DND-41 (cell line): ENCODE measurements at regions not wholly inside any gene's neighbourhood (a gene's known extent, or its start where the extent isn't known, plus 50 kb on each side); places are given as distances from the start of the nearest gene placed in this dataset.

Experiments
- ATAC-seq: fragments of 200-7000 bp; cut with Tn5 transposase; 3 replicates; pipeline ENCODE4 v1.9.1; 2021; ENCODE audit warnings: low read depth; ENCODE audit not compliant: insufficient read depth
- DNase-seq: peaks from one replicate; pipeline ENCODE4 v3.0.0-alpha.2; 2020
- H2AFZ ChIP-seq: 2 replicates; pipeline ENCODE4 v1.6.0; 2012; ENCODE audit warnings: low read depth, low read length
- H3K27ac ChIP-seq: 2 replicates; pipeline ENCODE4 v1.5.1; 2012; ENCODE audit warnings: low read length, inconsistent platforms
- H3K27me3 ChIP-seq: fragments of 200-600 bp; sonication (generic); 2 replicates; pipeline ENCODE4 v1.6.0; 2012; ENCODE audit warnings: low read length, mild to moderate bottlenecking, inconsistent platforms; ENCODE audit not compliant: insufficient read depth, poor library complexity
- H3K36me3 ChIP-seq: 2 replicates; pipeline ENCODE4 v1.5.1; 2012; ENCODE audit warnings: low read length, inconsistent platforms; ENCODE audit not compliant: insufficient read depth
- H3K4me1 ChIP-seq: 2 replicates; pipeline ENCODE4 v1.5.1; 2012; ENCODE audit warnings: mild to moderate bottlenecking, low read length; ENCODE audit not compliant: insufficient read depth
- H3K4me2 ChIP-seq: 2 replicates; pipeline ENCODE4 v1.6.0; 2012; ENCODE audit warnings: mild to moderate bottlenecking, moderate library complexity, low read length, inconsistent platforms; ENCODE audit not compliant: insufficient read depth
- H3K4me3 ChIP-seq, 2 experiments: fragments of 200-600 bp in 1 of 2; shearing (Covaris generic) in 1 of 2; 2 replicates each; pipeline ENCODE4 v1.5.1; 2012 to 2016; ENCODE audit warnings: inconsistent platforms in 2 of 2, low read length in 2 of 2, mild to moderate bottlenecking in 2 of 2, low read depth in 1 of 2, moderate library complexity in 1 of 2
- H3K79me2 ChIP-seq: 2 replicates; pipeline ENCODE4 v1.6.0; 2012; ENCODE audit warnings: low read length, inconsistent platforms; ENCODE audit not compliant: insufficient read depth
- H3K9ac ChIP-seq: 2 replicates; pipeline ENCODE4 v1.6.0; 2012; ENCODE audit warnings: low read depth, mild to moderate bottlenecking, inconsistent platforms, low read length, moderate library complexity
- H3K9me3 ChIP-seq: 2 replicates; pipeline ENCODE4 v1.5.1; 2012; ENCODE audit warnings: low read length, moderate library complexity, mild to moderate bottlenecking, inconsistent platforms; ENCODE audit not compliant: insufficient read depth, severe bottlenecking
- H4K20me1 ChIP-seq: 2 replicates; pipeline ENCODE4 v1.6.0; 2012; ENCODE audit warnings: low read length; ENCODE audit not compliant: insufficient read depth
- EZH2 ChIP-seq: IDR thresholded peaks from 3 replicates; pipeline ENCODE4 v1.6.1; 2012; ENCODE audit warnings: borderline replicate concordance, low read depth, mild to moderate bottlenecking, moderate library complexity, low read length, inconsistent platforms; ENCODE audit not compliant: severe bottlenecking
- TF ChIP-seq, protein P1 (sequence below): IDR thresholded peaks from 2 replicates; pipeline ENCODE4 v1.5.1; 2012; ENCODE audit warnings: borderline replicate concordance, low read length, moderate library complexity, mild to moderate bottlenecking; ENCODE audit not compliant: poor library complexity, severe bottlenecking; ENCODE audit errors: extremely low read depth

DNA sequence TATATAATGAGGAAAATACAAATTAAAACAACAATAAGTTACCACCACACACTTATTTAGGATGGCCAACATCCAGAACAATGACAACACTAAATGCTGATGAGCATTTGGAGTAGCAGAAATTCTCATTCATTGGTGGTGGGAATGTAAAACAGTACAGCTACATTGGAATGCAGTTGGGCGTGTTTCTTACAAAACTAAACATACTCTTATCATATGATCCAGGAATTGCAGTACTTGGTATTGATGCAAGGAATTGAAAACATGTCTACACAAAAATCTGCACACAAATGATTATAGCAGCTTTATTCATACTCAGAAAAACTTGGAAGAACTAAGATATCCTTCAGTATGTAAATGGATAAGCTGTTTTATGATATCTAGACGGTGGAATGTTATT, 594.2 kb downstream of the ZBBX start:
- no peak overlapping the region for H3K9ac ChIP-seq
- no peaks in the 10 kb centered on the region for H3K27me3 ChIP-seq
- ATAC-seq: no peak
- TF ChIP-seq, protein P1, sequence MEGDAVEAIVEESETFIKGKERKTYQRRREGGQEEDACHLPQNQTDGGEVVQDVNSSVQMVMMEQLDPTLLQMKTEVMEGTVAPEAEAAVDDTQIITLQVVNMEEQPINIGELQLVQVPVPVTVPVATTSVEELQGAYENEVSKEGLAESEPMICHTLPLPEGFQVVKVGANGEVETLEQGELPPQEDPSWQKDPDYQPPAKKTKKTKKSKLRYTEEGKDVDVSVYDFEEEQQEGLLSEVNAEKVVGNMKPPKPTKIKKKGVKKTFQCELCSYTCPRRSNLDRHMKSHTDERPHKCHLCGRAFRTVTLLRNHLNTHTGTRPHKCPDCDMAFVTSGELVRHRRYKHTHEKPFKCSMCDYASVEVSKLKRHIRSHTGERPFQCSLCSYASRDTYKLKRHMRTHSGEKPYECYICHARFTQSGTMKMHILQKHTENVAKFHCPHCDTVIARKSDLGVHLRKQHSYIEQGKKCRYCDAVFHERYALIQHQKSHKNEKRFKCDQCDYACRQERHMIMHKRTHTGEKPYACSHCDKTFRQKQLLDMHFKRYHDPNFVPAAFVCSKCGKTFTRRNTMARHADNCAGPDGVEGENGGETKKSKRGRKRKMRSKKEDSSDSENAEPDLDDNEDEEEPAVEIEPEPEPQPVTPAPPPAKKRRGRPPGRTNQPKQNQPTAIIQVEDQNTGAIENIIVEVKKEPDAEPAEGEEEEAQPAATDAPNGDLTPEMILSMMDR: no peak
- TF ChIP-seq EZH2: no peak
- no peaks in the 10 kb centered on the region for H3K79me2 ChIP-seq
- H3K36me3 ChIP-seq: no peaks in the 10 kb centered on the region
- H3K4me2 ChIP-seq: no peak overlapping the region
- H3K9me3 ChIP-seq: no peaks in the 10 kb centered on the region
- DNase-seq: no peak
- H4K20me1 ChIP-seq: no peaks in the 10 kb centered on the region
- H2AFZ ChIP-seq: no peak overlapping the region
- H3K4me1 ChIP-seq: no peaks in the 10 kb centered on the region
- no peak overlapping the region for H3K27ac ChIP-seq
- H3K4me3 ChIP-seq: no peak overlapping the region

DNA sequence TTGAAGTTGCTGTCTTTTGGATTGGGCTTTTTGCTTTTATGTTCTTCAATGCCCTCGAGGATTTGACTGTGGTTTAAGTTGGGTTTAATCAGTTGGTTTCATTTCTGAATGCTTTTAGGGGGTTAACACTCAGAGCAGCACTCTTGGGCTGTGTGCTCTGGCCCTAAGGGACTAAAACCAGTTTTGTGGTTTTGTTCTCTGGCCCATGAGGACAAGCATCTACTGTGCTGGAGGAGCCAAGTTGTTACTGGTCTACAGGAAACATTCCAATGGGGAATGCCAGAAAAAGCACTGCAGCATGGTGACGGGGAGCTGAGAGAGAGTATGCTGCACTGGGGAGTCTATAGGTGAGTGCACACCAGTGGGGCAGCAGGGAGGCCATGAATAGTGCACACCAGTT, 596.9 kb downstream of the ZBBX start:
- no peaks in the 10 kb centered on the region for H3K27me3 ChIP-seq
- H3K36me3 ChIP-seq: no peaks in the 10 kb centered on the region
- H2AFZ ChIP-seq: no peak overlapping the region
- DNase-seq (no peak), ATAC-seq (no peak)
- no peaks in the 10 kb centered on the region for H3K9me3 ChIP-seq
- no peaks in the 10 kb centered on the region for H4K20me1 ChIP-seq
- no peak for TF ChIP-seq EZH2
- TF ChIP-seq, protein P1: no peak
- H3K4me3 ChIP-seq: no peak overlapping the region
- H3K9ac ChIP-seq: no peak overlapping the region
- H3K4me1 ChIP-seq: no peaks in the 10 kb centered on the region
- no peaks in the 10 kb centered on the region for H3K79me2 ChIP-seq
- H3K4me2 ChIP-seq: no peak overlapping the region
- H3K27ac ChIP-seq: no peak overlapping the region

DNA sequence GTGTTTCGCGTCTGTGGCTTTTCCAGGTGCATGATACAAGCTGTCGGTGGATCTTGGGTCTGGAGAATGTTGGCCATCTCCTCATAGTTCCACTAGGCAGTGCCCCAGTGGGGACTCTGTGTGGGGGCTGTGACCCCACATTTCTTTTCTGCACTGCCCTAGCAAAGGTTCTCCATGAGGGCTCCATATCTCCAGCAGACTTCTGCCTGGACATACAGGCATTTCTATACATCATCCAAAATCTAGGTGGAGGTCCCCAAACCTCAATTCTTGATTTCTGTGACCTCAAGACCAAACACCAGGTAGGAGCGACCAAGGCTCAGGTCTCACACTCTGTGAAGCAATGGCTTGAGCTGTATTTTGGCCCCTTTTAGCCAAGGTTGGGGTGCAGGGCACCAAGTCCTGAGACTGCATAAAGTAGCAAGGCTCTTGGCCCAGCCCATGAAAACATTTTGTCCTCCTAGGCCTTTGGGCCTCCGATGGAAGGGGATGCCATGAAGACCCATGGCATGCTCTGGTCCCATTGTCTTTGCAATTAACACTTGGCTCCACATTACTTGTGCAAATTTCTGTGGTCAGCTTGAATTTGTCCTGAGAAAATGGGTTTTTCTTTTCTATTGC, 615.3 kb downstream of the ZBBX start:
- Histone ChIP-seq H3K9ac (no peak overlapping the region), H3K27ac (no peak overlapping the region), H3K4me2 (no peak overlapping the region), H3K79me2 (no peaks in the 10 kb centered on the region), H3K9me3 (peaks cover 8% of the 10 kb centered on the region), H3K27me3 (no peaks in the 10 kb centered on the region), H3K36me3 (no peaks in the 10 kb centered on the region), H3K4me3 (no peak overlapping the region), H2AFZ (no peak overlapping the region), H4K20me1 (no peaks in the 10 kb centered on the region), H3K4me1 (no peaks in the 10 kb centered on the region)
- DNase-seq (no peak), ATAC-seq (no peak)
- TF ChIP-seq EZH2: no peak
- TF ChIP-seq, protein P1: no peak
